ENCODE measurements at regions not wholly inside any gene's neighbourhood (a gene's known extent, or its start where the extent isn't known, plus 50 kb on each side); places are given as distances from the start of the nearest gene placed in this dataset.

DNA sequence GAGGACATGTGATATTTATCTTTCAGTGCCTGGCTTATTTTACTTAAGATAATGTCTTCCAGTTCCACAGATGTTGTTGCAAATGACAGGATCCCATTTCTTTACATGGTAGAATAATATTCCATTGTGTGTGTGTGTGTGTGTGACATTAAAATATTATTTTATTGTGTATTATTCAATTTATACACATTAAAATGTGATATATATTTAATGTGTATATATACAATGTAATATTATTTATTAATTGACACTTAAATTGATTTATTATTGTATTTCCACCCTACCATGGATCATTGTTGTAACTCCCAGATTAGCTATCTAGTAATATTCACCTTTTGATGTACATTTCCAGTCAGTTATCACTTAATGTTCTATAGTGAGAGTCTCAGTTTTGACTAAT lies 1422.5 kb upstream of the ADGRB3 start:
- TF ChIP-seq RFX5 (IDR thresholded peaks at IDR 0.05; ENCODE audit: borderline replicate concordance, low read depth, low read length) (no peak), POLR2A (IDR thresholded peaks at IDR 0.05; ENCODE audit: control extremely low read depth in 1 of 2, low read depth in 2 of 2, low read length in 2 of 2) (no peak)

Measured in H1 (cell line).